SU-DHL-6 (cell line): ENCODE measurements at regions not wholly inside any gene's neighbourhood (a gene's known extent, or its start where the extent isn't known, plus 50 kb on each side); places are given as distances from the start of the nearest gene placed in this dataset.

Experiments
- H2AFZ ChIP-seq: fragments of 200-600 bp; sonication (generic); 2 replicates; pipeline ENCODE4 v1.6.1; 2014; ENCODE audit warnings: low read depth, mild to moderate bottlenecking, moderate library complexity, mixed read lengths, antibody characterized with exemption, low read length; ENCODE audit not compliant: severe bottlenecking
- H3F3A ChIP-seq: fragments of 200-600 bp; shearing (Covaris generic); 2 replicates; pipeline ENCODE4 v1.6.0; 2016; ENCODE audit warnings: antibody characterized with exemption, mild to moderate bottlenecking; ENCODE audit not compliant: insufficient read depth
- H3K27ac ChIP-seq: fragments of 200-600 bp; sonication (generic); 2 replicates; pipeline ENCODE4 v1.5.1; 2016; ENCODE audit warnings: low read depth, mild to moderate bottlenecking, low read length, moderate library complexity, mixed read lengths
- H3K27me3 ChIP-seq: fragments of 200-600 bp; sonication (generic), shearing (Covaris generic); 2 replicates; pipeline ENCODE4 v1.6.0; 2014; ENCODE audit warnings: mild to moderate bottlenecking, low read length
- H3K36me3 ChIP-seq: fragments of 200-600 bp; sonication (generic); 2 replicates; pipeline ENCODE4 v1.6.1; 2014; ENCODE audit warnings: mild to moderate bottlenecking, low read length, mixed read lengths
- H3K4me2 ChIP-seq: fragments of 300-600, 200-600 bp; shearing (Covaris generic), sonication (generic); 2 replicates; pipeline ENCODE4 v1.6.0; 2014; ENCODE audit warnings: low read length, low read depth, mild to moderate bottlenecking; ENCODE audit not compliant: poor library complexity, severe bottlenecking
- H3K4me3 ChIP-seq: fragments of 200-600 bp; sonication (generic); 2 replicates; pipeline ENCODE4 v1.5.1; 2014; ENCODE audit warnings: antibody characterized with exemption, low read length, mild to moderate bottlenecking, mixed read lengths; ENCODE audit not compliant: insufficient read depth, poor library complexity, severe bottlenecking
- H3K79me2 ChIP-seq: fragments of 200-600 bp; sonication (generic); 2 replicates; pipeline ENCODE4 v1.6.1; 2014; ENCODE audit warnings: mild to moderate bottlenecking, low read length, moderate library complexity; ENCODE audit not compliant: insufficient read depth
- H3K9ac ChIP-seq: fragments of 200-600 bp; sonication (generic); 2 replicates; pipeline ENCODE4 v1.7.0; 2014; ENCODE audit warnings: mild to moderate bottlenecking, low read length
- H3K9me2 ChIP-seq: fragments of 200-600 bp; sonication (generic); replicated peaks from 2 replicates; pipeline ENCODE4 v1.6.1; 2014; ENCODE audit warnings: low read length; ENCODE audit not compliant: insufficient read depth
- H3K9me3 ChIP-seq: fragments of 200-600 bp; sonication (generic); 2 replicates; pipeline ENCODE4 v1.6.1; 2014; ENCODE audit warnings: low read length, mixed read lengths; ENCODE audit not compliant: insufficient read depth
- H4K20me1 ChIP-seq: fragments of 200-600 bp; sonication (generic); 2 replicates; pipeline ENCODE4 v1.6.1; 2014; ENCODE audit warnings: low read depth, mild to moderate bottlenecking, antibody characterized with exemption, low read length, moderate library complexity, mixed read lengths
- CTCF ChIP-seq: fragments of 200-600 bp; sonication (generic); IDR thresholded peaks from one replicate; pipeline ENCODE4 v1.5.1; 2017; ENCODE audit warnings: antibody characterized with exemption, mild to moderate bottlenecking, low read length, moderate library complexity; ENCODE audit not compliant: insufficient read depth, poor library complexity, severe bottlenecking
- EZH2phosphoT487 ChIP-seq: fragments of 200-600 bp; sonication (generic), shearing (Covaris generic); conservative IDR thresholded peaks from 2 replicates; pipeline ENCODE4 v1.6.1; 2018; ENCODE audit warnings: mild to moderate bottlenecking, antibody characterized with exemption, low read length, moderate library complexity, mixed read lengths

- no peak overlapping the region for H3K4me3 ChIP-seq
- H3K27ac ChIP-seq = no peak overlapping the region
- H3F3A ChIP-seq = no peaks in the 10 kb centered on the region
- H4K20me1 ChIP-seq = no peaks in the 10 kb centered on the region
- H3K4me2 ChIP-seq = no peak overlapping the region
- no peak overlapping the region for H3K9ac ChIP-seq
- no peaks in the 10 kb centered on the region for H3K9me2 ChIP-seq
- no peaks in the 10 kb centered on the region for H3K79me2 ChIP-seq
- no peaks in the 10 kb centered on the region for H3K36me3 ChIP-seq
- H3K9me3 ChIP-seq = no peaks in the 10 kb centered on the region
- no peak for TF ChIP-seq CTCF
- no peak for TF ChIP-seq EZH2phosphoT487
- H3K27me3 ChIP-seq = no peaks in the 10 kb centered on the region
- H2AFZ ChIP-seq = no peak overlapping the region
Measured at GRCh38 chr14:34040766-34041165, 89.9 kb upstream of the EGLN3 start.

DNA sequence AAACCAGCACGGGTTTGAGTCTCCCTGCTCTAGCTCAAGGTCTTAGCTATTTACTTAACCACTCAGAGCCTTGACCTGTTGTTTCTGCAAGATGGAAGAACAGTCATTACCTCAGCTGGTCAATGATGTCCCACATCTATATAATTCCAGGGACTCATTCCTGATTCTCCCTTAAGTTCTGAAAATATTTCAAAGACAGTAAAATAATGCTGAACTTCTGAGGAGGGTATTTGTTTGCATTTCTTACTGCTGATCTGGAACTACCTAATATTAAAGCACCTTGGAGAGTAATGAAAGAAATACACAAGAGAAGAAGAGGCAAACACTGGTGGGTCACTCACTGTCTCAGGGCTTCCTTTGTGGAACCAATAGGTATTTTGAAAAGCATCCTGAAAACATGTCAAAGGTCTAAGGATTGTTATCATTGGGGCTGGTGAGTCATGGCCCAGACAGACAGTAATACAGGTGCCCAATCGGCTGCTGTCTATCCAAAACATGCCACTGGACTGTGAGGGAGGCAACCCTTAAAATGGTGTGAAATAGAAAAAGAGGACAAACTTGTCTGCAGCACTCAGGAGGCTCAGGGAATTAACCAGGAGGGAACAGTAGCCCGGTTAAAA is 88.7 kb upstream of the EGLN3 start:
- Histone ChIP-seq H3K36me3 (no peaks in the 10 kb centered on the region), H2AFZ (no peak overlapping the region), H3F3A (no peaks in the 10 kb centered on the region), H3K9me2 (no peaks in the 10 kb centered on the region), H3K9ac (no peak overlapping the region), H3K9me3 (no peaks in the 10 kb centered on the region), H3K4me2 (no peak overlapping the region), H3K27me3 (no peaks in the 10 kb centered on the region), H3K79me2 (no peaks in the 10 kb centered on the region), H3K27ac (no peak overlapping the region), H3K4me3 (no peak overlapping the region), H4K20me1 (no peaks in the 10 kb centered on the region)
- no peak for TF ChIP-seq EZH2phosphoT487
- TF ChIP-seq CTCF = no peak

DNA sequence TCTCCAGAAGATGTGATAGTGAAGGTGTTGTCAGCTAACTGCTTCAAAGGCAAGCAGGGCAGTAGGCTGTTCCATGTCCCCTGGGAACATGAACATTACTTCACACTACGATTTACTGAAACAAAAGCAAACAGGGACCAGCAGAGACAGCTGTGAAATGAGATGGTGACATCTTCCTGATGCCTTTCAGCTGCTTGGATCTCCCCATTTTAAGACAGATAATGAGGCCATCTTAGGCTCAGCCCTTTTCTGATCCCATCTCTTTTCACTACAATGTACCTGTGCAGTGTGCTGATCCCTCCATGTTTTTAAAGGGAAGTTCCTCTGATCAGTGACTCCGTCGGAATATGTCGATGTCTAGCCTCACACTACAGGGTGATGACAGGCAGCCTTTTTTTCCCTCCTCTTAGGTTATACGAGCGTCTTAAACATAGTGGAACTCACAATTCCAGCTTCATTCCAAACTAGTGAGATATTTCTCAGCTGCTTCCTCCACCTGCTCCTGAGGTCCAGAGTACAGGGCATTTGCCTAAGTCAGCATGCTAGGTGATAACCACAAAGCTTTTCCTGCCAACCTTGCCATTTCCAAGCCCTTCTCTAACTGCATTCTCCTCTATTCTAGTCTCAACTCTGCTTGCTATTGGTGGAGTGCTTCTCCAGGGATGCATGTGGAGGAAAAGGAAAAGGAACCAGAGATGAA is 87.6 kb upstream of the EGLN3 start:
- no peaks in the 10 kb centered on the region for H4K20me1 ChIP-seq
- H2AFZ ChIP-seq = no peak overlapping the region
- H3K79me2 ChIP-seq = no peaks in the 10 kb centered on the region
- H3K27ac ChIP-seq = no peak overlapping the region
- TF ChIP-seq CTCF = no peak
- TF ChIP-seq EZH2phosphoT487 = no peak
- no peaks in the 10 kb centered on the region for H3K27me3 ChIP-seq
- no peak overlapping the region for H3K9ac ChIP-seq
- H3K9me2 ChIP-seq = no peaks in the 10 kb centered on the region
- no peak overlapping the region for H3K4me2 ChIP-seq
- no peaks in the 10 kb centered on the region for H3F3A ChIP-seq
- H3K36me3 ChIP-seq = no peaks in the 10 kb centered on the region
- H3K9me3 ChIP-seq = no peaks in the 10 kb centered on the region
- no peak overlapping the region for H3K4me3 ChIP-seq
